DMS 273 treated with DMSO at 0.1 percent for 48 hours (cell line): ENCODE measurements at regions not wholly inside any gene's neighbourhood (a gene's known extent, or its start where the extent isn't known, plus 50 kb on each side); places are given as distances from the start of the nearest gene placed in this dataset.
"Not testable (repeated sequence)": the region's sequence is repeated elsewhere in the genome, so short reads cannot be mapped to it uniquely, and the experiment has no call there.

Experiments used
- DNase-seq: peaks from one replicate; lab custom pipeline; 2025; lab: John Stamatoyannopoulos, UW

DNA sequence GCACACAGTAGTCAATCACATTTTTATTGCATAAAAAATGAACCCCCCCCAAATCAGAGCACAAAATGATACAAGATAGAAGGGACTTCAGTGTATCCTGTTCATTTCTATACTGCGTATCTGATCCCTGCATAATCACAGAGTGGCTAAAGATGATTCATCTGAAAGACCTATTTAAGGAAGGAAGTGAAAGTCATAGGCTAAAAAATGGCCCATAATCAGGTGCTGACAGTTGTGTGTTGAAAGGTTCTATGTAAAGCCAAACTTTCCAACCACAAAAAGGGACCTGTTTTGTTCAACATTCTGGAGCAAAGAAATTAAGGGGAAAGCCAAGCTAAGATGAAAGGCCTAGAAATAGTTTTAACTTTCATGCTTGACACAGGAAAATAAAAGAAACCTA lies 147.8 kb upstream of the ATP2B1 start:
- no peak for DNase-seq

DNA sequence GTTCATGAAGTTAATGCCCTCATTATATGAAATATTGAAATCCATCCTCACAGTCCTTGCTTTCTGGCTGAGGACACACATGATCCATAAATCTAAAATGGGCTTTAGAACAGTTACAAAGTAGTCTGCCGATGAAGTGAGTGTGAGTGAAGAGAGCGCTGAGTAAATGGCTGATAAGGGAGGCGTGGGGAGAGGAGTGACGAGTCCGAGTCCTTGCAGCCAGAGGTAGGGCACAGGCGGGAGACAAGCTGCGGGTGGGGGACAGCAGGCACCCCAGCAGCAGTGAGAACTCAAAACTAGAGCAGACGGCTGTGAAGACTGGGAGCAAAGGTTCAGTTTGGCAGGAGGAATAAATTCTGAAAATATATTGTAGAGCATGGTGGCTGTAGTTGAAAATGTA lies 140.1 kb upstream of the ATP2B1 start:
- no peak for DNase-seq

DNA sequence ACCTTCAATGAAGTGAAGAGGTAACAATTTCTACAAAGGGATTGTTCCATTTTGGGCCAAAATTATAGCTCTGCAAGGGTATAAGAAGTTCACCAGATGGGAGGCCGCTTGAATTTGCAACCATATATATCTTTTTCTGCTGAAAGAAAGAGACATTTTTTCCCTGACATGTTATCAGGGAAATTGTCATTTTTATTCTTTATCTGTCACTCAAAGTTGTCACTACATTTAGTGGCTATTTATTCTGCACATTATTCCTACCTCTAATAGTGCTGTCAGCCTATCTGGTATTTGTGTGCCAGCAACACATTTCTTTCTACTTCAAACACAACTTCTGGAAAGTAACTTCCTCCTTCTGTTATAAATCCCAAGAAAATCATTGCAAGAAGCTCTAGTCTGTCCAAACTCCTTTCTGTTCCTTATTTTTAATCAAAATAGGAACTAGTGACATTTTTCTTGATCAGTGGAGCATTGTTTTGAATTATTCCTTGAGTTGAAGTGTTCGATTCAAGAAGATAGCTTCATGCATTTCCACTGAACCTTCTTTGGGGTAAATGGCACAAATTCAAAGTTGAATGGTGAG lies 137.9 kb upstream of the ATP2B1 start:
- no peak for DNase-seq

DNA sequence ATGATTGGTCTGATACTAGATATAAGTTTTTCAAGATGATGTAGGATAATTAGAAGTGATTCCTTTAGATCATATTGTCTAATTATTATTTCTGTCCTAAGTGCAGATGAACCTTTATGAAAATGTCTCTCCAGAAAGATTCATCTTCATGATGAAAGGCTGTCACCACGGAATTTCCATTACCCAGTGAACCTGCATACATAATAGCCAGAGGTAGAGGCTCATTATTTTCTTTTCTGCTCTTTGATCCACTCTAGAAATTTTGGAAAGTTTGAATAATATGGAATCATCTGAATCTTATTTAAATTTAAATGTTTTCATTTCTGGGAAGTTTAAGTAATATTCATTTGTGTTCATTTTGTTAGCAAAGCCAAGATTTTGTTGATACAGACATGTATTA lies 137.1 kb upstream of the ATP2B1 start:
- no peak for DNase-seq

DNA sequence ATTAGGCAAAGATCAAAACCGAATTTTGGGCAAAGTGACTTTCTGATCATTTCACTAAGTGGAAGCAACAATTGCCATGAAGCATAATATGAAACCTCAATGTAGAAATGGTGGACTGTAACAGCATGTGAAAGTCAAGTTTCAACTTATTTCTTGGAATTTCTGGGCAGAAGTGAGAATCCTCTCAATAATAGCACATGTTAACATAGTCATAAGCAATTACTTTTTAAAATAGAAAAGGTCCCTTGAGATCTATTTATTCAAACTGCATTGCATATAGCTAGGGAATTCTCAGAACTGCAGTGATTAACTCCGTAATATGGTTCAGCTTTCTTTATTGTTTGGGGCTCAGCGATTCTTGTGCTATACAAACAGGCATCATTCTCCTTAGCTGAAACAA lies 136.7 kb upstream of the ATP2B1 start:
- DNase-seq: no peak

DNA sequence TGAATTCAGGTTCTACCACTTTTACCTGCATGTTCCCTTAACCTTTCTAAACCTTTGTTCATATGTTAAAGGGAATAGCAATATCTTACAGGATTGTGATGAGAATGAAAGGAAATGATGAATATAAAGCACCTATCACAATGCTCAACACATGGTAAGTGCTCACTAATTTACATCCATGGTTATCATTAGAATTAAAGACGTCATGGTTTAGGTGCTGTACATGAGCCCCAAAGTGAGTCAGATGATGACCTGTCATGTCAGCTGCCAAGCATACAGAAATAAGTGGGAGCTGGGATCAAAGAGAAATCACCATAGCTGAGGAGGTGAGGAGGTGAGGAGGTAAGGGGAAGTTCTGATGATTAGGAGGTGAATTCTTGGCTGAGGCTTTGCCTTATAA lies 135.9 kb upstream of the ATP2B1 start:
- DNase-seq: no peak

DNA sequence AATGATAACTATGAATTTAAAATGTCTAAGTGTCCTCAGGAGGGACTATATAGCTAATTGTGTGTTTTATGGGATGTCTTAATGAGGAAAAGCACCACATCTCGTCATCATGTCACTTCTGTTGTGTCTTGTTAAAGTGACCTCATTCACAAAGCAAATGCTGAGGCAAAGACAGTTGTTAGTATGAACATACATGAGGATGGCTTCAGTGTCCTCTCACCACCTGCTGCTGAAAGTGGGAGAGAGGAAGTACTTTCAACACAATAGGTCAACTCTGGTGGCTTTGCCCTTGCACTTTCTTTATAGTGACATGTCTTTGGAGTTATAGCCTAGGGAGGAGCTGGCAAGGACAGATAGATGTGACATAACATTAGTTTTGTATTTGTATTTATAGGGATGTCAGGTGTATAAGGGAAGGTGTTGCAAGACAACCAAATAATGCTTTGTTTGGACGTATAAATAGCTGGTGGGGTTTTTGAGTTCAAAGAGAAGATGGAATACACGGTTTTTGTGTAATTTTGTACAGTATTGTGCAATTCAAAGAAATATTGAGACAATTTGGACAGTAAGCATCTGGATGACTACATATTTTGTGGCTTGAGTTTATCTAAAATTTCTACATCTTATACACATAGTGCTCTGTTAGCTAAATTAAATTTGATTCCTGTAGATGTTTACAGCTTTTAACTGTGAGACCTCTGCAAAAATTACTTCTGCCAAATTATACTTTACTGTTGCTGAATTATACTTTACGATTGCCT lies 131.7 kb upstream of the ATP2B1 start:
- DNase-seq: no peak

DNA sequence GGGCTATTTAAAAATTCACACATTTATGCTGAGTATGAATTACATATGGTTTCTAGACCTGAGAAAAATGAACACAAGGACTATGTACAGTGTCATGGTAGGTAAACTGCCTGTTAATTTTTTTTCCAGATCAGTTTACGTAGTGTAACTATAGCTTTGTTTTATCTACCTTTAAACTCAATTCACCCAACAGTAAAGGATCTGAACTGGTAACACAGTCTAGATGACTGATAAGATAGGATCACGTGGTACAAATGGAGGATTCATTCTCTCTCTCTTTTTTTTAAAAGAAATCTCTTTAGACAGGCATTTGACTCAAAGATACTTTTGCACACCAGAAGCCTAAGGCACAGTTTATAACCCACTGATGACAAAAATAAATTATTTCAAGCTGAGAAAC lies 130.8 kb upstream of the ATP2B1 start:
- DNase-seq: no peak

DNA sequence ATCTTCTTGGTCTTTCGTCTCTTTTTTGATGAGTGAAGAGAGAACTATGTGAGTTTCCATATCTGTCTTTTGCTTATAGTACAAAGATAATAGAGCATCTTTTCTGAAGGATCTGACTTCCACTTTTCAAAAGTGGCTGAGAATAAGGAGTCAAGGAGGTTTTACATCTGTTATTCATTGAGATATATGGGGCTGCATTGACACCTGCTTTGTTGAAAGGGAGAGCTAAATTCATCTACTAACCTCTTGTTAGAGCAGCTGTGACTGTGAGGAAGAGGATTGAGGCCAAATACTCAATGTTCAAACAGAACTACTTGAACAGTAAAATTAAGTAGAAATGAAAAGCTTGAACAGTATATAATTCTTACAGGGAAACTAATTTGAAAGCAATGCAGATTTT lies 130.2 kb upstream of the ATP2B1 start:
- DNase-seq: no peak

DNA sequence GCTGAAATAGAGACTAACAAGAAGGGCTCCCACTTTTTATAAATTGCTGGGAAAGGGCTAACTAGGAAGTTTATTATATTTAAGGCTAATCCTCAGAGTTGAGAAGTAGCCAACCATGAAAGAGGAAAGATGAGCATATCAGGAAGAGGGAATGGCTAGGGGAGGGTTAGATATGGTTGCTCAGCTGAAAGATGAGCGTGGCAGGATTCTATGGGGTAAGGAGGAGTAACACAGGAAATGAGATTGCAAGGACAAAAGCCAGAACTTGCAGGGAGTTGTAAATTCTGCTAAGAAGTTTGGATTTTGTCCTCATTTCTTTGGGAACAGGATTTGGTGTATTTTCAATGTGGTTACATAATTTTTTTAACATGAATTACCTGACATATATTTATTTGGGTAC lies 127.4 kb upstream of the ATP2B1 start:
- no peak for DNase-seq

DNA sequence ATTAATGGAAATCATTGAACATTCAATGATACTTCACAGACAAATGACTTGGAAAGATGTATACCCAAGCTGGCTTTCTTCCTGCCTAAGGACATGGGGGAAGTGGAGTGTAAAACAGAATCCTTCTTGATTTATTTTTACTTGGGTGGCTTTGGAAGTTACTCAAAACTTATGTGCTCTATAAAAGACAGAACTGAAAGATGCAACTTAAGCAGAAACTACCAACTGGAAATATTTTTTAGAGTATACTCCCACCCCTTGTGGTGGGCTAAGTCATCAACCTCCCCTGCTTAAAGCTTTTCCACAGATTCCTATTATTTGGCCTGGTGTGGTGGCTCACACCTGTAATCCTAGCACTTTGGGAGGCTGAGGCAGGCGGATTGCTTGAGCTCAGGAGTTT lies 126.0 kb upstream of the ATP2B1 start:
- DNase-seq: no peak

DNA sequence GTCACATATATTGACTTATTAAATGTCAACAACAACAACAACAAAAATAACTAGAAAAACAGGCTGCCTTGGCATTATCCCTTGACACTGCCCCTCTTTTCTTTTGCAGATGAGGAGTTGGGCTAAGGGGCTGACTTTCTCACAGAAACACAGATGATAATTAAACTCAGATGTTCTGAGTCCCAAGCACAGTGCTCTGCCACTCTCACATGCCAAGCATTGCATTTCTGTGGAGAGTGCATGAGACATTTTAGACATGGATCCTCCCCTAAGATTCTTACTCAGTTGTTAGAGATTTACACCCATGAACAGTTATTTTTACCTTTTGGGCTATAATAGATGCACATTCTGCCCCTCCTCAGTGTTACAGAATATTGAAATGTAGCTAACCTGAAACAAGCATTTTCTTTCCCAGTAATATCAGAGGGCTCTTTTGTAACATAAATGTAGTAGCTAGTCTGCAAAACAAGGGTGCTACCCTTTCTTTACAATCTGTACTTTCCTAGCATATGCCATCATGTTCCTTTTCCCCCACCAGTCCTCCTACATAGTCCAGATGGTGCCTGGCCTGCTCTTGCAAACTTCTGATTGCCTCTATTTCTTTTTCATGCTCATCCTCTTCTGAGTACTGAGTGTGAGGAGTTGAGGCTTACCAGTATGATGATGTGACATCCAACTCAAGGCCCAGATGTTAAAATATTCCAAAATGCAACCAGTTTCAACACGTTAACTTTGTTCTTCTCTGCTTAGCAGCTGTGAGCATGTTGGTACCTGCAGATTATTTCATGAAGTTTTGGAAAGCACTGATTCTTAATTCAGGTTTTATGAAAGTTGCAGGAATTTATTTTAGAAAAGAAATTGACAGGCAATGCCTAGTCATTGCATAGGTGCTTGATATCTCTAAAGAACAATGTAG lies 125.0 kb upstream of the ATP2B1 start:
- DNase-seq: peak; percentile 0

DNA sequence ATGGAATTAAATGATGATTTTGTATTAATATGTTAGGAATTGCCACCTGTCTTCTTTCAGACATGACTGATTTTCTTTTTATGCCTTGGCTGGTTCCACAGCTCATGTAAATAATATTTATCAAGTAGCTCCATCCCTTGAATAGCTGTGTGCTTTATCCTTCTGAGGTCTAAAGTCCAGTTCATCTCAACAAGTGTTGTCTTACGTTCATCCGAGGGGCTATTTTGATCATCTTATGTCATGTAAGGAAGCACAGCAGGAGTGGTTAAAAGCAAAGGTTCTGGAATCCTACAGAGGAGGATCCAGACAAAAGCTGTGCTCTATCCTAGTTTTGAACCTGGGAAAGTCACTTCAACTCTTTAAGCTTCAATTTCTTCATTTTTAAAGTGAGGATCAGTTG lies 123.7 kb upstream of the ATP2B1 start:
- no peak for DNase-seq

DNA sequence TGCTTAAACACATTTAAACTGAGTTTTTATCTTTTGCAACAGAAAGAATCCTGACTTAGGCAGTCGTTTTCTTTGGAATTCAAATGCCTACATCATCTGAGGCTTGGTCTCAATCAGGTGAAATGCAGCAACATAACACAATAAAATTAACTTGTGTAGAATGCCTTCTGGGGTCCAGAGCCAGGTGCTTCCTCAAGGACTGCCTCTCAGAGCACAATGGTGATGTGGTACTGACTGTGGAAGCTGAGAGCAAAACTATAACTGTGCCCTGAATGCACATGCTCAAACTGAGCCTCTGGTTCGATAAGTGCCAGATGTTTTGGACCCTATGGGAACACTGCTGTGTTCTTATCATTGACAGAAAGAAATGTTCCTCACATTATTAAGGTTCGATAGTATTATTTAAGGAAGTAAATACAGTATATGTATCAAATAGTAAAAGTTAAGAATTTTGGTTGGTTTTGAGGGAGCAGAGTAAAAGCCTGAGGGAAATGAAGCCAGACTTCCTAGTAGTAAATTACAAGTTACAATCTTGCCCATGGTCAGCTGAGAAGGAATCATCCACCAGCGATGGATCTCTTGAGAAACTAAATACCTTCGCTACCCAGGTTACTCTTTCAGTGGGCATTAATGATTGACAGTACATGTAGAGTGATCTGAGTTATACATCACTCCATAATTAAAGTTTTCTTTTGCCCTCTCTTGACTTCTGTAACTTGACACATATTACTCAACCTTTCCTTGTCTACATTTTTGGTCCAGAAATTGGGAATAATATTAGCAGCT lies 122.9 kb upstream of the ATP2B1 start:
- DNase-seq: no peak

DNA sequence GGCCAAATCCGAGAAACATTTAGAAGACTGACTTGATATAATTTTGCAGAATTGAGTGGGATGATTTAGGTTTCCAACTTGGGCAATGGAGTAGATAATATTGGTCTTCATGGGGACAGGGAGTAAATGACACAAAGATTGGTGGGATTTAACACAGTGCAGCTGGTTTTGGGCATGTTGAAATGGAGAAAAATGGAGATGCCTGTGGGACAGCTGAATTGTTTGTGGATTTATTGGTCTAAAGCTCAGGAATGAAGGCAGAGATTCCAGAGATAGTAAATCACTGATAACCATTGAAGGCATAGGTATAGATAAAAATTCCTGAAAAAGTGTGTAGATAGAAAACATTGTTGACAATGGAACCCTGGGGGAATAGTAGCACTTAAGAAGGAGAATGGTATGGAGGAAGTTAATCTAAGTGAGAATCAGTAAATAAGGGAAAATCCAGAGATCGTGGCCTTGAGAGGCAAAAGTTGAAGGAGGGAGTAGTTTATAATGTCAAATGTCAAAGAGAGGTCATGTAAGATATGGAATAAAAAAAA lies 120.9 kb upstream of the ATP2B1 start:
- DNase-seq: no peak

DNA sequence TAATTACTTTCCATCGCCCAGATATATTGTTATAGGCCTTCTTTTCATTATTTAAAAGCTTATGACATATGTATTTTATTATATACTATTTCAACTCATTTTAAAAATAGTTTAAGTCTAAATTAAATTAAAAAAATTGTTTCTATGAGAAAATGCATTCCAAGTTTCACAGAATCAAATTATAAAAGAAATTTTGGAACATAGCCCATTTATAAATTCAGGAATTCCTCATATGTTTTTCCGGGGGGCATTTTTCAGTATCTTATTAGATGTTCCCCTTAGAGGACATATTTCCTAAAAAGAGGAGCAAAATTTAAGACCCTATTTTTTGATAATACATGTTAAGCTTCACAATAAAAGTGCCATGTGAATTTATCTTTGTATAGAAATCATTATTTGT lies 119.9 kb upstream of the ATP2B1 start:
- DNase-seq: no peak

DNA sequence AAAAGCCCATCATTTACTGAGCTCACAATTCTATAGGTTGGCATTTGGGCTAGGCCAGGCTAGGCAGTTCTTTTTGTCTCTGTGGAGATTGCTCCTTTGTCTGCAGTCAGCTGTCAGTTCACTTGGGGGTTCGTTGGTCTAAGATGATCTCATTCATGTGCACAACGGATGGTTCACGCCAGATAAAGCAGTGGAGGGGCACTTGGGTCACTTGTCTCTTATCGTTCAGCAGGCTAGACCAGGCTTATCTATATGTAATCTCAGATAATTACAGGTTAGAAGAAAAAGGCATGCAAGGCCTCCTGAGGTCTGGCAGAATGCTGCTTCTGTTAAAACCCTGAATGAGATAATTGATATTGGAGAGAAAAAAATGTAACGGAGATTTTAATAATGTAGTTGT lies 119.0 kb upstream of the ATP2B1 start:
- DNase-seq: no peak

DNA sequence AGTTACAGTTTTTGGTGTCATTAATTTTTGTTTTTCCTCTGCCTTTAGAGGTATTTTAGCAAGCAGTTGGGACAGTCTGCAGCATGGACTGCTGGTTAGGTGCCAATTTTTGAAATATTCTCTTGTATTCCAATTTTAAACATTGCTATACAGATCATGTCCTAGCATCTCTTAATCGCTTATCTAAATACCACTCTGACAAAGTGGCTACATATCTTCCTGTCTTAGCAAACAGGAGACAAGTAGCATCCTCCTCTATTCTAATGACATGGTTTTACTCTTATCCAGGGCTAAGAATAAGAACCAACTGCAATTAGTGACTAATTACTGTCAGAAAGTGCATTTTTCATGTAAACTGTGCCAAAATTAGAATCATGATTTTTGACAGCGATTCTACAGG lies 117.8 kb upstream of the ATP2B1 start:
- DNase-seq: no peak

DNA sequence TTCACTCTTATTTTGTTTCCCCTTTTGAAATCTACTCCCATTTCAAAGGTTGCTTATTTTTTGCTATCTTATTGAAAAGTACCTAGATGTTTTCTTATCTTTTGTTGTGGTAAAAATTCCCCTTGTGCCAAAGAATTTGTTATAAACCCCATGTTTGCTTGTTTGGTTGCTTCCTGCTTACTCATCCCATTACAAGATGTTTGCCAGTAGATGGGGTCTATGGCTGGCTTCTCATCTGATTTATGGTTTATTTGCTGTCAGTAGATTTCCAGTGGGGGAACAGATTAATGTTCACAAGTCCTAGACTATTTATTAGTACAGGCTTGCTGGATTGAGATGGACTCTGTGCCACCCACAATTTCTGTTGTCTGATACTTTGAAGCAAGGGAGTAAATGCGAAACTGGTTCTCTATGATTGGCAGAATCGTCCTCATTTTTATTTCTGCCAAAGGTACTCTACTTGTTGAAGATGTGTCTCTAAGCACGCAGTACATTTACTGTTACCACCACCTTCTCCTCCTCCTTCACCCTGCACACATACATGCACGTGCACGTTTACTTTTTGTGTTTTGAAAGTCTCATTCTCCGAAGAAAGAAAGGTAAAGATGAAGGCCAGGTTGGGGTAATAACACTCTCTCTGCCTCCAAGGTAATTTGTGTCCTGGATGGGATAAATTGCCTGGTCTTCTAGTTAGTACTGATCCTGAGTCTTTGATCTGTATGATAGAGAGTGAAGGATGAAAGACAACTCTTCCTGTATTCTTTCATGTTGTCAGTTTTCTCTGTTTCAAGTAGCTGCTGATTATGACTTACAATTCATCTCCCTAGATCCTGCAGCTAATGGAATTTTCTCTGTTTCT lies 117.2 kb upstream of the ATP2B1 start:
- DNase-seq: no peak

DNA sequence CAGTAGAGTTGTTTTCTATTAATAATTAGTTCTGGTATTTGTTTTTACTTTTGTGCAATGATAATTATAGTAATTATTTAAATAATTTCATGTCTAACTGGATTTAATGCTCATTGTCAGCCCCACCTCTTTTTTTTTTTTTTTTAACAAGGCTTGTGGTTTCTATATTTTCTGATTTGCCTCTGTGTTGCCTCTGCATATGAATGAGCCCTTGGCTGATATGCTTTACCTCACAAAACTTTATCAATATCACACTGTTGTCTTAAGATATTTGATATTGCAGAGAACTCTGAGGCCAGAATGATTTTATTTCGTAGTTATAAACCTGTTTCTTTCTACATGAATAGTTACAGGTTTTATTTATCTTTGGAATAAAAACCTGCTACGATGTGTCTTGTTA lies 116.2 kb upstream of the ATP2B1 start:
- DNase-seq: no peak

DNA sequence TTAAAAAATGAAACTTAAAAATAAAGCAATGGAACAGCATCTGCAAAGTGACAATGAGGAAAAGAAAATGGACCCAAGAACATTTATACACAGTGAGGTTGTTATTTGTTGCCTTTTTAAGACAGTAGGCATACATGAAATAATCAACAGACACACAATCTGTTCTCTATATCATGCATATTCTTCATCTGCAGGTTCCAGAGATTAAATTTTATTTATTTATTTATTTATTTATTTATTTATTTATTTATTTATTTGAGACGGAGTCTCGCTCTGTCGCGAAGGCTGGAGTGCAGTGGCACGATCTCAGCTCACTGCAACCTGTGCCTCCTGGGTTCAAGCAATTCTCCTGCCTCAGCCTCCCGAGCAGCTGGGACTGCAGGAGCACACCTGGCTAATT lies 114.4 kb upstream of the ATP2B1 start:
- not testable (repeated sequence) for DNase-seq
